ENCODE measurements at regions not wholly inside any gene's neighbourhood (a gene's known extent, or its start where the extent isn't known, plus 50 kb on each side); places are given as distances from the start of the nearest gene placed in this dataset.
A peak's percentile ranks its signal among the peaks of the same experiment; 100 is the strongest.

GRCh38 chr6:40848868-40849514 lies 190.0 kb downstream of the UNC5CL start:
- TF ChIP-seq CTCF (IDR thresholded peaks at IDR 0.05; ENCODE audit: insufficient read depth, low read length, poor library complexity, severe bottlenecking) (no peak), EZH2phosphoT487 (conservative IDR thresholded peaks at IDR 0.05; ENCODE audit: low read length) (no peak)

GRCh38 chr6:40848038-40848437 lies 191.0 kb downstream of the UNC5CL start:
- H3K79me2 ChIP-seq (ENCODE audit: insufficient read depth, low read length): no peaks in the 10 kb centered on the region
- H2AFZ ChIP-seq (ENCODE audit: low read depth, low read length, severe bottlenecking): no peak overlapping the region
- TF ChIP-seq EZH2phosphoT487 (conservative IDR thresholded peaks at IDR 0.05; ENCODE audit: low read length) (no peak), CTCF (IDR thresholded peaks at IDR 0.05; ENCODE audit: insufficient read depth, low read length, poor library complexity, severe bottlenecking) (no peak)
- H4K20me1 ChIP-seq (ENCODE audit: low read depth, low read length): no peaks in the 10 kb centered on the region
- no peak overlapping the region for H3K27ac ChIP-seq (ENCODE audit: low read depth, low read length)
- no peaks in the 10 kb centered on the region for H3F3A ChIP-seq (ENCODE audit: insufficient read depth)
- no peaks in the 10 kb centered on the region for H3K9me3 ChIP-seq (ENCODE audit: insufficient read depth, low read length)
- no peak overlapping the region for H3K4me3 ChIP-seq (ENCODE audit: insufficient read depth, low read length, poor library complexity, severe bottlenecking)
- H3K4me2 ChIP-seq (ENCODE audit: low read depth, low read length, poor library complexity, severe bottlenecking): no peak overlapping the region
- no peaks in the 10 kb centered on the region for H3K27me3 ChIP-seq (ENCODE audit: low read length)
- H3K36me3 ChIP-seq (ENCODE audit: low read length): no peaks in the 10 kb centered on the region
- H3K9ac ChIP-seq (ENCODE audit: low read length): no peak overlapping the region
- H3K9me2 ChIP-seq (replicated peaks; ENCODE audit: insufficient read depth, low read length): no peaks in the 10 kb centered on the region

More at GRCh38 chr6:40848868-40849514, 190.0 kb downstream of the UNC5CL start:
- Histone ChIP-seq H3K27me3 (ENCODE audit: low read length) (no peaks in the 10 kb centered on the region), H3K9me3 (ENCODE audit: insufficient read depth, low read length) (no peaks in the 10 kb centered on the region), H3K4me2 (ENCODE audit: low read depth, low read length, poor library complexity, severe bottlenecking) (no peak overlapping the region), H4K20me1 (ENCODE audit: low read depth, low read length) (no peaks in the 10 kb centered on the region), H3K9me2 (replicated peaks; ENCODE audit: insufficient read depth, low read length) (no peaks in the 10 kb centered on the region), H2AFZ (ENCODE audit: low read depth, low read length, severe bottlenecking) (no peak overlapping the region), H3K79me2 (ENCODE audit: insufficient read depth, low read length) (no peaks in the 10 kb centered on the region), H3F3A (ENCODE audit: insufficient read depth) (no peaks in the 10 kb centered on the region), H3K9ac (ENCODE audit: low read length) (no peak overlapping the region), H3K27ac (ENCODE audit: low read depth, low read length) (no peak overlapping the region), H3K4me3 (ENCODE audit: insufficient read depth, low read length, poor library complexity, severe bottlenecking) (no peak overlapping the region), H3K36me3 (ENCODE audit: low read length) (no peaks in the 10 kb centered on the region)

GRCh38 chr6:40845553-40845952 lies 193.5 kb downstream of the UNC5CL start:
- Histone ChIP-seq H3K9ac (ENCODE audit: low read length) (no peak overlapping the region), H3K9me3 (ENCODE audit: insufficient read depth, low read length) (no peaks in the 10 kb centered on the region), H3K27ac (ENCODE audit: low read depth, low read length) (no peak overlapping the region), H2AFZ (ENCODE audit: low read depth, low read length, severe bottlenecking) (no peak overlapping the region), H4K20me1 (ENCODE audit: low read depth, low read length) (no peaks in the 10 kb centered on the region), H3K9me2 (replicated peaks; ENCODE audit: insufficient read depth, low read length) (no peaks in the 10 kb centered on the region), H3K4me3 (ENCODE audit: insufficient read depth, low read length, poor library complexity, severe bottlenecking) (no peak overlapping the region), H3K4me2 (ENCODE audit: low read depth, low read length, poor library complexity, severe bottlenecking) (no peak overlapping the region), H3K36me3 (ENCODE audit: low read length) (no peaks in the 10 kb centered on the region), H3K27me3 (ENCODE audit: low read length) (no peaks in the 10 kb centered on the region), H3F3A (ENCODE audit: insufficient read depth) (no peaks in the 10 kb centered on the region), H3K79me2 (ENCODE audit: insufficient read depth, low read length) (no peaks in the 10 kb centered on the region)
- TF ChIP-seq EZH2phosphoT487 (conservative IDR thresholded peaks at IDR 0.05; ENCODE audit: low read length) (no peak), CTCF (IDR thresholded peaks at IDR 0.05; ENCODE audit: insufficient read depth, low read length, poor library complexity, severe bottlenecking) (peak; percentile 75)
